SK-N-SH (cell line): ENCODE measurements at regions not wholly inside any gene's neighbourhood (a gene's known extent, or its start where the extent isn't known, plus 50 kb on each side); places are given as distances from the start of the nearest gene placed in this dataset.

Source experiments
- CTCF ChIA-PET: fragments of 300-600, 350-600 bp; formaldehyde crosslinking; extraction: SDS; loops from one replicate; lab custom pipeline; 2021; lab: Yijun Ruan, JAX
- POLR2A ChIA-PET: fragments of 350-600 bp; sonication (Branson Sonifier 250); formaldehyde crosslinking; extraction: SDS; loops from one replicate; lab custom pipeline; 2020; ENCODE audit warnings: antibody characterized with exemption, inconsistent platforms; lab: Yijun Ruan, JAX
- DNase-seq: peaks from one replicate; pipeline ENCODE4 v3.0.0; 2012
- H2AFZ ChIP-seq: fragments of 200-600 bp; sonication (generic); 2 replicates; pipeline ENCODE4 v1.8.1; 2016; ENCODE audit warnings: antibody characterized with exemption, mild to moderate bottlenecking, low read depth
- H3F3A ChIP-seq: fragments of 200-600 bp; sonication (generic); replicated peaks from 2 replicates; pipeline ENCODE3; 2016; ENCODE audit warnings: antibody characterized with exemption, mild to moderate bottlenecking; ENCODE audit not compliant: insufficient read depth
- H3K27ac ChIP-seq, 2 experiments: fragments of 200-500 bp in 1 of 2; fragments of 200-600 bp in 1 of 2; sonication (Bioruptor generic) in 1 of 2; sonication (generic), shearing (Covaris generic) in 1 of 2; 2 replicates each; pipeline versions ENCODE4 v1.5.1 to v1.6.1; 2014 to 2016; ENCODE audit warnings: low read depth in 2 of 2, inconsistent platforms in 1 of 2, low read length in 1 of 2, mild to moderate bottlenecking in 1 of 2, mixed read lengths in 1 of 2
- H3K27me3 ChIP-seq: fragments of 200-600 bp; sonication (generic), shearing (Covaris generic); 2 replicates; pipeline ENCODE4 v1.6.1; 2016; ENCODE audit warnings: mixed run types; ENCODE audit not compliant: insufficient read depth
- H3K36me3 ChIP-seq, 2 experiments: fragments of 200-500 bp in 1 of 2; fragments of 200-600 bp in 1 of 2; sonication (Bioruptor generic) in 1 of 2; sonication (generic) in 1 of 2; replicated peaks in 1 of 2; 2 replicates each; pipeline versions ENCODE3 to v1.5.1; 2014 to 2016; ENCODE audit warnings: low read length in 1 of 2, mild to moderate bottlenecking in 1 of 2; ENCODE audit not compliant: insufficient read depth in 2 of 2, control insufficient read depth in 1 of 2
- H3K4me1 ChIP-seq, 2 experiments: fragments of 200-500 bp in 1 of 2; fragments of 200-600 bp in 1 of 2; sonication (Bioruptor generic) in 1 of 2; sonication (generic), shearing (Covaris generic) in 1 of 2; 2 replicates each; pipeline versions ENCODE4 v1.5.1 to v1.6.1; 2014 to 2016; ENCODE audit warnings: low read depth in 1 of 2, low read length in 1 of 2, mixed run types in 1 of 2; ENCODE audit not compliant: insufficient read depth in 2 of 2, control insufficient read depth in 1 of 2
- H3K4me2 ChIP-seq: fragments of 200-600 bp; sonication (generic), shearing (Covaris generic); 2 replicates; pipeline ENCODE4 v1.6.1; 2017; ENCODE audit warnings: mixed run types
- H3K4me3 ChIP-seq, 2 experiments: fragments of 200-500 bp in 1 of 2; fragments of 200-600 bp in 1 of 2; sonication (Bioruptor generic) in 1 of 2; sonication (generic), shearing (Covaris generic) in 1 of 2; 2 replicates each; pipeline versions ENCODE4 v1.5.1 to v1.8.1; 2014 to 2016; ENCODE audit warnings: low read depth in 2 of 2, inconsistent platforms in 1 of 2, low read length in 1 of 2, mild to moderate bottlenecking in 1 of 2, mixed read lengths in 1 of 2, moderate library complexity in 1 of 2
- H3K79me2 ChIP-seq: fragments of 200-600 bp; sonication (generic); 2 replicates; pipeline ENCODE4 v1.8.1; 2017; ENCODE audit warnings: mild to moderate bottlenecking; ENCODE audit not compliant: insufficient read depth
- H3K9ac ChIP-seq: fragments of 200-600 bp; sonication (generic); 2 replicates; pipeline ENCODE4 v1.6.1; 2017; ENCODE audit warnings: mixed run types
- H3K9me2 ChIP-seq: fragments of 200-600 bp; sonication (generic); 2 replicates; pipeline ENCODE4 v1.6.1; 2017; ENCODE audit warnings: mixed run types
- H3K9me3 ChIP-seq: fragments of 200-600 bp; sonication (generic); 2 replicates; pipeline ENCODE4 v1.6.1; 2017; ENCODE audit warnings: mixed run types, mild to moderate bottlenecking, moderate library complexity
- H4K20me1 ChIP-seq: fragments of 200-600 bp; sonication (generic); 2 replicates; pipeline ENCODE4 v1.6.1; 2017; ENCODE audit warnings: mild to moderate bottlenecking, mixed run types; ENCODE audit not compliant: insufficient read depth
- ELF1 ChIP-seq: IDR thresholded peaks from 2 replicates; pipeline ENCODE4 v1.4.0; 2012
- EP300 ChIP-seq, 2 experiments: IDR thresholded peaks; 2 replicates each; pipeline versions ENCODE4 v1.4.0 to v1.6.1; 2012; ENCODE audit warnings: borderline replicate concordance in 1 of 2, low read depth in 1 of 2, low read length in 1 of 2
- EZH2phosphoT487 ChIP-seq: fragments of 200-600 bp; sonication (generic); IDR thresholded peaks from 2 replicates; pipeline ENCODE4 v1.6.1; 2017; ENCODE audit warnings: low read depth, mixed run types, mild to moderate bottlenecking, antibody characterized with exemption, moderate library complexity, borderline replicate concordance
- FOXJ3 ChIP-seq: sonication (generic); formaldehyde crosslinking; IDR thresholded peaks from 2 replicates; pipeline ENCODE4 v1.5.1; 2020; ENCODE audit warnings: mild to moderate bottlenecking, missing genetic modification reagents
- JUND ChIP-seq: IDR thresholded peaks from 2 replicates; pipeline ENCODE4 v1.4.0; 2012
- MXI1 ChIP-seq: IDR thresholded peaks from 2 replicates; pipeline ENCODE4 v1.6.1; 2012; ENCODE audit warnings: mild to moderate bottlenecking, low read depth, low read length, improper control_type of control experiment
- PBX3 ChIP-seq: IDR thresholded peaks from 2 replicates; pipeline ENCODE4; 2012
- POLR2AphosphoS5 ChIP-seq: IDR thresholded peaks from 2 replicates; pipeline ENCODE4 v1.6.1; 2012; ENCODE audit warnings: low read depth, low read length
- REST ChIP-seq: IDR thresholded peaks from 2 replicates; pipeline ENCODE4 v1.6.1; 2012; ENCODE audit warnings: mild to moderate bottlenecking, low read depth, low read length, moderate library complexity
- RFX5 ChIP-seq: IDR thresholded peaks from 2 replicates; pipeline ENCODE4 v1.6.1; 2012; ENCODE audit warnings: mild to moderate bottlenecking, improper control_type of control experiment, low read length
- SIN3A ChIP-seq: IDR thresholded peaks from 2 replicates; pipeline ENCODE4 v1.6.1; 2012; ENCODE audit warnings: low read depth, mild to moderate bottlenecking, low read length, moderate library complexity, borderline replicate concordance
- SMC3 ChIP-seq: IDR thresholded peaks from 2 replicates; pipeline ENCODE4 v1.6.1; 2012; ENCODE audit warnings: low read depth, low read length, improper control_type of control experiment
- TEAD4 ChIP-seq: IDR thresholded peaks from 2 replicates; pipeline ENCODE4 v1.4.0; 2012; ENCODE audit warnings: mild to moderate bottlenecking, borderline replicate concordance; ENCODE audit not compliant: insufficient read depth
- WGBS: methylation state at CpG from one replicate; pipeline ENCODE4 v1.1.6; 2017; ENCODE audit warnings: low lambda C conversion rate; 5-methylcytosine and 5-hydroxymethylcytosine counted together
- TF ChIP-seq, protein P1 (sequence below): fragments of 150-350 bp; IDR thresholded peaks from 2 replicates; pipeline ENCODE4 v1.6.1; 2017; ENCODE audit warnings: antibody characterized with exemption, low read length, low read depth, borderline replicate concordance
- TF ChIP-seq, protein P2 (sequence below): IDR thresholded peaks from 2 replicates; pipeline ENCODE4 v1.4.0; 2012; ENCODE audit warnings: low read depth, borderline replicate concordance

GRCh38 chr10:118439824-118440223 lies 97.7 kb upstream of the FAM204A start:
- no peak for DNase-seq
- H3K9me3 ChIP-seq, result no peaks in the 10 kb centered on the region
- H3K4me3 ChIP-seq, result no peak overlapping the region
- 17% methylated on average over 3 of the region's 3 CpGs for WGBS
- POLR2A ChIA-PET, result no interaction called here
- H3K27me3 ChIP-seq, result no peaks in the 10 kb centered on the region
- H3K27ac ChIP-seq, result no peak overlapping the region
- H3K36me3 ChIP-seq, result no peaks in the 10 kb centered on the region
- H3K9ac ChIP-seq, result no peak overlapping the region
- no peaks in the 10 kb centered on the region for H3K79me2 ChIP-seq
- TF ChIP-seq SMC3, result no peak
- no peak for TF ChIP-seq RFX5
- TF ChIP-seq, protein P1, sequence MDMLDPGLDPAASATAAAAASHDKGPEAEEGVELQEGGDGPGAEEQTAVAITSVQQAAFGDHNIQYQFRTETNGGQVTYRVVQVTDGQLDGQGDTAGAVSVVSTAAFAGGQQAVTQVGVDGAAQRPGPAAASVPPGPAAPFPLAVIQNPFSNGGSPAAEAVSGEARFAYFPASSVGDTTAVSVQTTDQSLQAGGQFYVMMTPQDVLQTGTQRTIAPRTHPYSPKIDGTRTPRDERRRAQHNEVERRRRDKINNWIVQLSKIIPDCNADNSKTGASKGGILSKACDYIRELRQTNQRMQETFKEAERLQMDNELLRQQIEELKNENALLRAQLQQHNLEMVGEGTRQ, result no peak
- TF ChIP-seq, protein P2, sequence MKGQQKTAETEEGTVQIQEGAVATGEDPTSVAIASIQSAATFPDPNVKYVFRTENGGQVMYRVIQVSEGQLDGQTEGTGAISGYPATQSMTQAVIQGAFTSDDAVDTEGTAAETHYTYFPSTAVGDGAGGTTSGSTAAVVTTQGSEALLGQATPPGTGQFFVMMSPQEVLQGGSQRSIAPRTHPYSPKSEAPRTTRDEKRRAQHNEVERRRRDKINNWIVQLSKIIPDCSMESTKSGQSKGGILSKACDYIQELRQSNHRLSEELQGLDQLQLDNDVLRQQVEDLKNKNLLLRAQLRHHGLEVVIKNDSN, result no peak
- no peak for TF ChIP-seq TEAD4
- no peak for TF ChIP-seq EZH2phosphoT487
- no peak for TF ChIP-seq MXI1
- TF ChIP-seq ELF1, result no peak
- no peak for TF ChIP-seq JUND
- no peak for TF ChIP-seq PBX3
- TF ChIP-seq FOXJ3 (CRISPR knock-in tag), result no peak
- TF ChIP-seq SIN3A, result no peak
- no peak for TF ChIP-seq POLR2AphosphoS5
- TF ChIP-seq, all 33 proteins: peak for 0
- CTCF ChIA-PET, result interaction anchor here (0.7 to 1.4 kb wide), 2 partner anchors 10 to 19 kb away, joined by 3 to 7 read pairs; no protein-coding TSS in a partner anchor
- no peak overlapping the region for H3K4me2 ChIP-seq
- no peaks in the 10 kb centered on the region for H3K9me2 ChIP-seq
- no peaks in the 10 kb centered on the region for H3K4me1 ChIP-seq
- H4K20me1 ChIP-seq, result no peaks in the 10 kb centered on the region
- no peak overlapping the region for H2AFZ ChIP-seq
- H3F3A ChIP-seq, result no peaks in the 10 kb centered on the region

DNA sequence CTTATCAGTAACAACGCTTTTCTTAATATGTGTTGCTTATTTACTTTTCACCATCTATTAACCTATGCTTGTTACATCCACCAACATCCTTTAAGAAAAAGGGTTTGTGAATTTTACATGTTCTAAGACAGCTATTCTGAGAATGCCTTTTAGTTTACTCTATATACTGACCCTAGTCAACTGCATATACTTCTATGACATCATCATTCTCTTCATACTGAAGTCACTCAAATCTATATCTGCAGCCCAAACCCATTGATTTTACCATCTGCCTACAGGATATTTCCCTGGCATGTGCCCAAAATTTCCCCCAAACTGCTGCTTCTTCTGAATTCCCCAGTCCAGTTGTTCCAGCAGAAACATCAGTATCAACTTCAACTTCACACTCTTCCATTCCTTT lies 94.6 kb upstream of the FAM204A start:
- no peak for DNase-seq
- Histone ChIP-seq H2AFZ (no peak overlapping the region), H3K79me2 (no peaks in the 10 kb centered on the region), H3K4me1 (no peaks in the 10 kb centered on the region), H3K4me2 (no peak overlapping the region), H3K4me3 (no peak overlapping the region), H4K20me1 (no peaks in the 10 kb centered on the region), H3K27ac (no peak overlapping the region), H3K27me3 (no peaks in the 10 kb centered on the region), H3K36me3 (no peaks in the 10 kb centered on the region), H3F3A (no peaks in the 10 kb centered on the region), H3K9ac (no peak overlapping the region), H3K9me3 (no peaks in the 10 kb centered on the region), H3K9me2 (no peaks in the 10 kb centered on the region)
- POLR2A ChIA-PET, result no interaction called here
- CTCF ChIA-PET, result interaction anchor here (1.3 to 2.6 kb wide), 4 partner anchors 10 to 994 kb away, joined by 3 to 10 read pairs (median 4); no protein-coding TSS in a partner anchor
- TF ChIP-seq FOXJ3 (CRISPR knock-in tag) (no peak), EP300 (IDR thresholded peaks at IDR 0.05; ENCODE audit: borderline replicate concordance in 1 of 2, low read depth in 1 of 2, low read length in 1 of 2) (no peak), PBX3 (no peak), SIN3A (no peak), REST (no peak)
- WGBS, result 18% methylated on average over 1 of the region's 1 CpG
